Hepatocyte (in vitro differentiated cells): ENCODE measurements at regions not wholly inside any gene's neighbourhood (a gene's known extent, or its start where the extent isn't known, plus 50 kb on each side); places are given as distances from the start of the nearest gene placed in this dataset.

Source experiments
- DNase-seq: peaks from one replicate; pipeline ENCODE4 v3.0.0-alpha.2; 2016; ENCODE audit warnings: low spot score
- H2AFZ ChIP-seq: fragments of 200-600 bp; sonication (generic); 2 replicates; pipeline ENCODE4 v1.6.0; 2016; ENCODE audit warnings: antibody characterized with exemption, mild to moderate bottlenecking
- H3K27ac ChIP-seq: fragments of 200-600 bp; sonication (generic); 2 replicates; pipeline ENCODE4 v1.5.1; 2016; ENCODE audit warnings: mild to moderate bottlenecking
- H3K27me3 ChIP-seq: fragments of 200-600 bp; sonication (generic); 2 replicates; pipeline ENCODE4 v1.6.1; 2016
- H3K36me3 ChIP-seq: fragments of 200-600 bp; sonication (generic); replicated peaks from 2 replicates; pipeline ENCODE4 v1.5.1; 2016; ENCODE audit warnings: low read depth; ENCODE audit not compliant: insufficient read depth
- H3K4me1 ChIP-seq: fragments of 200-600 bp; sonication (generic); 2 replicates; pipeline ENCODE4 v1.5.1; 2016; ENCODE audit warnings: mild to moderate bottlenecking, moderate library complexity; ENCODE audit not compliant: insufficient read depth
- H3K4me2 ChIP-seq: fragments of 200-600 bp; sonication (generic); 2 replicates; pipeline ENCODE4 v1.6.0; 2016
- H3K4me3 ChIP-seq: fragments of 200-600 bp; sonication (generic); 2 replicates; pipeline ENCODE4 v1.5.1; 2016; ENCODE audit warnings: mild to moderate bottlenecking
- H3K79me2 ChIP-seq: fragments of 200-600 bp; sonication (generic); 2 replicates; pipeline ENCODE4 v1.6.0; 2017; ENCODE audit warnings: mild to moderate bottlenecking
- H3K9me2 ChIP-seq: fragments of 200-600 bp; sonication (generic); replicated peaks from 2 replicates; pipeline ENCODE4 v1.6.0; 2017; ENCODE audit warnings: mild to moderate bottlenecking; ENCODE audit not compliant: insufficient read depth
- H3K9me3 ChIP-seq: fragments of 200-600 bp; sonication (generic); 2 replicates; pipeline ENCODE4 v1.5.1; 2016; ENCODE audit warnings: low read depth, mild to moderate bottlenecking
- H4K20me1 ChIP-seq: fragments of 200-600 bp; sonication (generic); 2 replicates; pipeline ENCODE4 v1.6.0; 2016; ENCODE audit warnings: mild to moderate bottlenecking; ENCODE audit not compliant: insufficient read depth, poor library complexity, severe bottlenecking
- EZH2 ChIP-seq: fragments of 200-600 bp; sonication (generic); IDR thresholded peaks from 2 replicates; pipeline ENCODE4 v1.6.1; 2016; ENCODE audit warnings: antibody characterized with exemption, mild to moderate bottlenecking, borderline replicate concordance
- EZH2phosphoT487 ChIP-seq: fragments of 200-600 bp; sonication (generic); IDR thresholded peaks from one replicate; pipeline ENCODE4 v1.6.1; 2018; ENCODE audit warnings: antibody characterized with exemption, mild to moderate bottlenecking, low read depth, moderate library complexity; ENCODE audit not compliant: unreplicated experiment, severe bottlenecking
- WGBS: methylation state at CpG from one replicate; pipeline ENCODE4 v1.1.6; 2016; ENCODE audit warnings: low lambda C conversion rate; ENCODE audit errors: missing lambda C conversion rate; 5-methylcytosine and 5-hydroxymethylcytosine counted together
- TF ChIP-seq, protein P1 (sequence below): fragments of 200-600 bp; sonication (generic); IDR thresholded peaks from 2 replicates; pipeline ENCODE4 v1.5.1; 2016; ENCODE audit warnings: antibody characterized with exemption, mild to moderate bottlenecking; ENCODE audit not compliant: poor library complexity

DNA sequence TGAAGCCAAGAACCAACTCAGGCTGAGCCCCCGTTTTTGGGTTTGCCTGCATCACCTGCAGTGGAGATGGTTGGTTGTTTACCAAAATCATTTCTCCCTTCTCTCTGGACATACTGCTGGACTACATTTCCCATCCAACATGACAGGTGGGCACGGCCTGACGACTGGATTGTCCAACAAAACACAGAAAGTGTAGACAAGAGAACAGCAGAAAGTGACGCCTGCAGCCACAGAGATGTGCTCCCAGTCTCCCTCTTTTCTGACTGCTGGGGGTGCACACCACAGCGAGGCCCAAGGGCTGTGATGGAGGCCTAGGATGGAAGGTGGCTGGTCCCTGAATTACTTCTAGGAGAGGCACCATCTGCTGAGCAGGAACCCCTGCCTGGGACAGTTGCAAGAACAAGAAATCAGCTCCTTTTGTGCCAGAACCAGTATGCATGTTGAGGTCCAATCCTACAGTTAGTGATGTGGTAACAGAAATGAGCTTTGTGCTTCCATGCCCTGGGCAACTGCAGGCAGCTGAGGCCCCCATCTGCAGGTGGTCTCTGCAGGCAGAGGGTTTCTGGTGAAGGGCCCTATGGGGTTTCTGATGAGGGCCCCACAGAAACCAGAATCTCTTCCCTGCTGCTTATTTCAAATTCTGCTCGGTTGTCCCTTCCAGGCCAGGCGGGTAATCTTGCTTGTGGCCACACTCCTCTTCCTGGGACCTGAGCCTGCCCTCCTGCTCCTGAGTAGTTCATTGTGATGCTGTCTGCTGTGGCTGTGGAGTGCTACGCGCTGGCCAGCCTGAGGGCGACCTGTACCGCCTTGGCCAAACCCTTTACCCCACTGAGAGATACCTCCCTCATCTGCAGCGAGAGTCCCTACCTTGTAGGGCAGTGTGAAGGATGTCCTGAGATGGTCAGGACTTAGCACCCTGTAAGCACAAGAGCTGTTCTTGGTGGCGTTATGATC is 168.3 kb downstream of the ASB1 start:
- Histone ChIP-seq H4K20me1 (no peaks in the 10 kb centered on the region), H3K9me3 (no peaks in the 10 kb centered on the region), H3K27me3 (no peaks in the 10 kb centered on the region), H3K4me1 (peaks cover 7% of the 10 kb centered on the region), H3K27ac (no peak overlapping the region), H3K9me2 (no peaks in the 10 kb centered on the region), H2AFZ (no peak overlapping the region), H3K4me2 (no peak overlapping the region), H3K79me2 (no peaks in the 10 kb centered on the region), H3K36me3 (no peaks in the 10 kb centered on the region), H3K4me3 (no peak overlapping the region)
- TF ChIP-seq, protein P1, sequence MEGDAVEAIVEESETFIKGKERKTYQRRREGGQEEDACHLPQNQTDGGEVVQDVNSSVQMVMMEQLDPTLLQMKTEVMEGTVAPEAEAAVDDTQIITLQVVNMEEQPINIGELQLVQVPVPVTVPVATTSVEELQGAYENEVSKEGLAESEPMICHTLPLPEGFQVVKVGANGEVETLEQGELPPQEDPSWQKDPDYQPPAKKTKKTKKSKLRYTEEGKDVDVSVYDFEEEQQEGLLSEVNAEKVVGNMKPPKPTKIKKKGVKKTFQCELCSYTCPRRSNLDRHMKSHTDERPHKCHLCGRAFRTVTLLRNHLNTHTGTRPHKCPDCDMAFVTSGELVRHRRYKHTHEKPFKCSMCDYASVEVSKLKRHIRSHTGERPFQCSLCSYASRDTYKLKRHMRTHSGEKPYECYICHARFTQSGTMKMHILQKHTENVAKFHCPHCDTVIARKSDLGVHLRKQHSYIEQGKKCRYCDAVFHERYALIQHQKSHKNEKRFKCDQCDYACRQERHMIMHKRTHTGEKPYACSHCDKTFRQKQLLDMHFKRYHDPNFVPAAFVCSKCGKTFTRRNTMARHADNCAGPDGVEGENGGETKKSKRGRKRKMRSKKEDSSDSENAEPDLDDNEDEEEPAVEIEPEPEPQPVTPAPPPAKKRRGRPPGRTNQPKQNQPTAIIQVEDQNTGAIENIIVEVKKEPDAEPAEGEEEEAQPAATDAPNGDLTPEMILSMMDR, result no peak
- TF ChIP-seq EZH2phosphoT487 (no peak), EZH2 (no peak)
- WGBS, result 89% methylated on average over 13 of the region's 13 CpGs
- DNase-seq, result no peak

DNA sequence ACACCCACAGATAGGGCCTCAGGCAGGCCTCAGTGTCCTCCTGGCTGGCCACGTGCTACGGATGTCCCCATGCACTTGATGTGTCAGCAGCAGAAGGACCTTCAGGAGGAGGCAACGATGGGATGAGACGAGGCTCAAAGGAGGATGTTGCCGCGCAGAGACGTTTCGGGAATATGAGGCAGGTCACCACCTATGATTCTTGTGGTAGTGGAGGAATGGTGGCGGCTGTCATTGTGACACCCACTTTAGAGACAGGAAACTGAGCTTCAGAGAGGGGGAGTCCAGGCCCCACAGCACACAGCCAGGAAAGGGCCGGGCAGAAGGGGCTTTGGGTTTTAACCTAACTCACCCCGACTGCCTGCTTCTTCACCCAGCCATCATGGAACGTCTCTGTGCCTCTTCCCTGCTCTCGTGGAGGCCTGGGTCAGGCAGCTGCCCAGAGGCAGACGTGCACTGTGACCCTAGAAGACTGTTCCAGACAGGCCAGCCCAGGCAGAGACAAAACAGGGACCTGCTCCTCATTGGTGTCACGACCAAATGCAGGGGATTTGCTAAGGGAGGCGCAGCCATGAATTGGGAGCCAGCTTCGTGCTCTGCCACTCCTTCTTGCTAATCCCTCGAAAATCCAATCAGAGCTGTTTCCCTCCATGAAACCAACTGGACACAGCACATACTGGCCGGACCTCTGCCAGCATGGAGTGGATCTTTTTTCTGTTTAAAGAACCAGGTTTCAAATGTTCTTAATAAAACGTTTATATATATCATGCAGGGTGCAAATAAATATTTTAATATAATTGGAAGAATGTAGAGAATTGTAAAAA is 169.2 kb downstream of the ASB1 start:
- Histone ChIP-seq H4K20me1 (no peaks in the 10 kb centered on the region), H3K27ac (peak overlapping the region; percentile 60), H3K4me2 (no peak overlapping the region), H3K4me3 (no peak overlapping the region), H3K4me1 (peaks cover 7% of the 10 kb centered on the region), H3K36me3 (no peaks in the 10 kb centered on the region), H3K9me2 (no peaks in the 10 kb centered on the region), H2AFZ (no peak overlapping the region), H3K27me3 (no peaks in the 10 kb centered on the region), H3K79me2 (no peaks in the 10 kb centered on the region), H3K9me3 (no peaks in the 10 kb centered on the region)
- WGBS, result 85% methylated on average over 20 of the region's 20 CpGs
- DNase-seq, result no peak
- TF ChIP-seq EZH2, result no peak
- no peak for TF ChIP-seq EZH2phosphoT487
- TF ChIP-seq, protein P1, result no peak

DNA sequence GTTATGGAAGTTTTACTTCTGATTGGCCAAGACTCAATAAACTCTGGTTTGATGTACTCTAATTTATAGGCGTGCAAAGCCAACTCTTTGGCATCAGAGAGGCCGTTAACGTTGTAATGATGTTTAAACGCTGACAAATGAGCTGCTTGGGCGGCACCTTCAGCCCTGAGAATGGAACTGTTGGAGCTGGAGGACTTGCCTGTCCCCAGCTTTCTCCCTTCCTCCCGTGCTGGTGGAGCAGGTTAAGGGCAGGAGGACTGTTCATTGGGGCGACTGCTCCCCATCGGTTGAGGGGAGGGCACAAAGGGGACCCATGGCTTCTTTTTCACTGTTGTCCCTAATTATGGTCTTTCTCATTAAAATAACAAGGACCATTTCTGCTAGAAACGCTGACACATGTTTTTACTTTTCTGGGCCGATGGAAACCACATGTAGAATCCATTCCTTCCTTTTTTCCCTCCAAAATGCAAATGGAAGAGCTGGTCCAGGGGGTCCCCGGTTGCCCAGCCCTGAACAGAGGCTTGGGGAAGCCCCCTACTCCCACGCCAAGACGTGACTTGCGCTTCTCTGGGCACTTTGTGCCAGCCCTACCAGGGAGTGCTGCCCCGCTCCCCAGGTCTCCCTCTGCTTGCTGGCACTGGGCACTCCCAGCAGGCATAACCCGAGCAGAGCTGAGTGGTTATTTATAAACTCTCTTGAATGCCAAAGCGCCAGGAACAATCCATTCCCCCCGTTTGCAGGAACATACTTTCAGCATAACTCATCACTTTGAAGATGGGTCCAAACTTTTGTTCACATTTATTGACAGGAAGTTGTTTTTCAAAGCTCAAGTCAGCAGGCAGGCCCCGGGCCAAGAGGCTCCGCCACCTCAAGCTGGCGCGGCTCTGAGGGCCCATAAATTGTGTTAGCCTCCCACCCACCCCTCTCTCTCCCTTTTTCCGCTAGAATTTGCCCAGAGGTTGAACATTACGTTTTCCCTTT is 170.1 kb downstream of the ASB1 start:
- Histone ChIP-seq H4K20me1 (no peaks in the 10 kb centered on the region), H3K4me2 (peak overlapping the region; percentile 32), H3K79me2 (no peaks in the 10 kb centered on the region), H3K9me3 (no peaks in the 10 kb centered on the region), H3K4me3 (no peak overlapping the region), H3K27me3 (no peaks in the 10 kb centered on the region), H3K9me2 (no peaks in the 10 kb centered on the region), H3K36me3 (no peaks in the 10 kb centered on the region), H2AFZ (no peak overlapping the region), H3K4me1 (peaks cover 9% of the 10 kb centered on the region), H3K27ac (peak overlapping the region; percentile 60)
- WGBS, result 55% methylated on average over 24 of the region's 24 CpGs
- DNase-seq, result peak; percentile 69
- no peak for TF ChIP-seq EZH2phosphoT487
- TF ChIP-seq EZH2, result no peak
- TF ChIP-seq, protein P1, result no peak
